H1 (cell line): ENCODE measurements at regions not wholly inside any gene's neighbourhood (a gene's known extent, or its start where the extent isn't known, plus 50 kb on each side); places are given as distances from the start of the nearest gene placed in this dataset.

Experiments
- CTCF ChIA-PET: fragments of 300-600 bp; sonication (Branson Sonifier 250); formaldehyde crosslinking; loops from one replicate; lab custom pipeline; 2021; ENCODE audit not compliant: partially characterized antibody; lab: Charles Lee
- POLR2A ChIA-PET: fragments of 300-600 bp; sonication (Branson Sonifier 250); formaldehyde crosslinking; loops from one replicate; lab custom pipeline; 2021; ENCODE audit warnings: inconsistent platforms; ENCODE audit not compliant: partially characterized antibody; lab: Charles Lee
- DNase-seq, 2 experiments: peaks; one replicate each; pipeline versions ENCODE4 v3.0.0 to v3.0.0-alpha.2; 2010 to 2022; ENCODE audit warnings: low spot score in 2 of 2, low read depth in 1 of 2, mixed read lengths in 1 of 2
- FAIRE-seq: peaks from 2 replicates; lab custom pipeline; 2011; peaks lifted over from hg19 to GRCh38; lab: Jason Lieb, UNC
- H2AFZ ChIP-seq: 2 replicates; pipeline ENCODE4 v1.8.1; 2012; ENCODE audit warnings: low read length, inconsistent platforms
- H2AK5ac ChIP-seq: 2 replicates; pipeline ENCODE4 v1.6.1; 2013; ENCODE audit warnings: low read depth, low read length
- H2BK120ac ChIP-seq: replicated peaks from 2 replicates; pipeline ENCODE3; 2013; ENCODE audit warnings: low read depth, low read length, inconsistent platforms
- H2BK12ac ChIP-seq: 2 replicates; pipeline ENCODE4 v1.6.1; 2013; ENCODE audit warnings: low read depth, low read length
- H2BK15ac ChIP-seq: 2 replicates; pipeline ENCODE4 v1.6.1; 2013; ENCODE audit warnings: low read length
- H2BK20ac ChIP-seq: 2 replicates; pipeline ENCODE4 v1.6.1; 2013; ENCODE audit warnings: low read length
- H2BK5ac ChIP-seq: 2 replicates; pipeline ENCODE4 v1.6.1; 2013; ENCODE audit warnings: low read depth, low read length
- H3K14ac ChIP-seq: 2 replicates; pipeline ENCODE4 v1.6.1; 2013; ENCODE audit warnings: inconsistent platforms; ENCODE audit not compliant: insufficient read length
- H3K18ac ChIP-seq: 2 replicates; pipeline ENCODE4 v1.6.1; 2013; ENCODE audit warnings: low read length; ENCODE audit errors: extremely low read depth
- H3K23ac ChIP-seq: 2 replicates; pipeline ENCODE4 v1.6.1; 2013; ENCODE audit warnings: inconsistent platforms; ENCODE audit not compliant: insufficient read length
- H3K23me2 ChIP-seq: 2 replicates; pipeline ENCODE4 v1.6.1; 2013; ENCODE audit warnings: low read depth, low read length
- H3K27ac ChIP-seq: 2 replicates; pipeline ENCODE4 v1.6.1; 2011; ENCODE audit warnings: low read depth, low read length, inconsistent platforms
- H3K27me3 ChIP-seq, 4 experiments: replicated peaks in 1 of 4; 1 replicate in 1 of 4; 2 replicates in 3 of 4; pipeline versions ENCODE4 v1.6.1 to v1.8.1; 2011 to 2013; ENCODE audit warnings: low read length in 3 of 4, mild to moderate bottlenecking in 3 of 4, inconsistent platforms in 2 of 4, mixed read lengths in 2 of 4, moderate library complexity in 1 of 4; ENCODE audit not compliant: control insufficient read depth in 3 of 4, insufficient read depth in 3 of 4; ENCODE audit errors: extremely low read depth in 1 of 4
- H3K36me3 ChIP-seq, 4 experiments: 2 replicates each; pipeline versions ENCODE4 v1.6.1 to v1.8.1; 2011 to 2013; ENCODE audit warnings: mild to moderate bottlenecking in 4 of 4, low read length in 3 of 4, moderate library complexity in 2 of 4, control low read depth in 1 of 4, inconsistent platforms in 1 of 4; ENCODE audit not compliant: insufficient read depth in 4 of 4, control insufficient read depth in 2 of 4
- H3K4ac ChIP-seq: replicated peaks from 2 replicates; pipeline ENCODE3; 2013; ENCODE audit warnings: low read length, low read depth, mixed read lengths, inconsistent platforms; ENCODE audit not compliant: insufficient read length
- H3K4me1 ChIP-seq, 4 experiments: replicated peaks in 1 of 4; 1 replicate in 1 of 4; 2 replicates in 3 of 4; pipeline versions ENCODE4 v1.6.1 to v1.8.1; 2011 to 2013; ENCODE audit warnings: low read length in 3 of 4, inconsistent platforms in 2 of 4, mixed read lengths in 1 of 4; ENCODE audit not compliant: insufficient read depth in 4 of 4, control insufficient read depth in 3 of 4
- H3K4me2 ChIP-seq, 2 experiments: 2 replicates each; pipeline versions ENCODE4 v1.6.1 to v1.8.1; 2011 to 2013; ENCODE audit warnings: low read depth in 2 of 2, low read length in 2 of 2, control low read depth in 1 of 2, inconsistent platforms in 1 of 2, mild to moderate bottlenecking in 1 of 2; ENCODE audit not compliant: insufficient read depth in 1 of 2
- H3K4me3 ChIP-seq, 4 experiments: fragments of 200-600, 300-600 bp in 1 of 4; sonication (generic), shearing (Covaris generic), sonication (Bioruptor Twin) in 1 of 4; 2 replicates each; pipeline versions ENCODE4 v1.5.1 to v1.8.1; 2011 to 2016; ENCODE audit warnings: low read length in 4 of 4, low read depth in 3 of 4, control low read depth in 2 of 4, inconsistent platforms in 2 of 4, mild to moderate bottlenecking in 2 of 4, mixed read lengths in 1 of 4, moderate library complexity in 1 of 4; ENCODE audit not compliant: insufficient read depth in 2 of 4; ENCODE audit errors: extremely low read depth in 1 of 4
- H3K56ac ChIP-seq: replicated peaks from 2 replicates; pipeline ENCODE3; 2013; ENCODE audit warnings: low read depth, mild to moderate bottlenecking, mixed read lengths, low read length, inconsistent platforms; ENCODE audit not compliant: insufficient read length
- H3K79me1 ChIP-seq: 2 replicates; pipeline ENCODE4 v1.6.1; 2013; ENCODE audit warnings: low read depth, low read length, control low read depth
- H3K79me2 ChIP-seq, 2 experiments: 2 replicates each; pipeline versions ENCODE4 v1.6.1 to v1.8.1; 2012 to 2013; ENCODE audit warnings: low read length in 2 of 2, mild to moderate bottlenecking in 2 of 2, inconsistent platforms in 1 of 2; ENCODE audit not compliant: insufficient read depth in 2 of 2, control insufficient read depth in 1 of 2
- H3K9ac ChIP-seq, 4 experiments: replicated peaks in 1 of 4; 1 replicate in 1 of 4; 2 replicates in 3 of 4; pipeline versions ENCODE4 v1.6.1 to v1.8.1; 2011 to 2013; ENCODE audit warnings: low read depth in 3 of 4, low read length in 3 of 4, control low read depth in 2 of 4, mild to moderate bottlenecking in 2 of 4, moderate library complexity in 2 of 4, inconsistent platforms in 1 of 4; ENCODE audit errors: extremely low read depth in 1 of 4
- H3K9me3 ChIP-seq, 2 experiments: 2 replicates each; pipeline versions ENCODE4 v1.6.1 to v1.8.1; 2012 to 2013; ENCODE audit warnings: mild to moderate bottlenecking in 2 of 2, moderate library complexity in 2 of 2, control low read depth in 1 of 2, inconsistent platforms in 1 of 2, low read depth in 1 of 2, low read length in 1 of 2, mixed read lengths in 1 of 2; ENCODE audit not compliant: insufficient read depth in 2 of 2
- H4K20me1 ChIP-seq, 2 experiments: replicated peaks in 1 of 2; 2 replicates each; pipeline versions ENCODE3 to v1.8.1; 2011 to 2013; ENCODE audit warnings: inconsistent platforms in 2 of 2, low read length in 2 of 2, mild to moderate bottlenecking in 1 of 2; ENCODE audit not compliant: insufficient read depth in 2 of 2, control insufficient read depth in 1 of 2
- H4K5ac ChIP-seq: 2 replicates; pipeline ENCODE4 v1.6.1; 2013; ENCODE audit warnings: low read length, low read depth, mixed read lengths, inconsistent platforms; ENCODE audit not compliant: insufficient read length
- H4K8ac ChIP-seq: 2 replicates; pipeline ENCODE4 v1.8.0; 2013; ENCODE audit warnings: mild to moderate bottlenecking, moderate library complexity, low read length, inconsistent platforms; ENCODE audit not compliant: insufficient read depth; ENCODE audit errors: extremely low read depth
- H4K91ac ChIP-seq: replicated peaks from 2 replicates; pipeline ENCODE3; 2013; ENCODE audit warnings: low read length, mixed read lengths, inconsistent platforms; ENCODE audit not compliant: insufficient read length
- ATF2 ChIP-seq: IDR thresholded peaks from 2 replicates; pipeline ENCODE4 v1.6.1; 2012; ENCODE audit warnings: low read length, inconsistent platforms
- BCL11A ChIP-seq, 2 experiments: IDR thresholded peaks; one replicate each; pipeline ENCODE4 v1.6.1; 2011; ENCODE audit warnings: low read depth in 2 of 2, low read length in 2 of 2, mild to moderate bottlenecking in 2 of 2
- CBX5 ChIP-seq: fragments of 300-800, 300-1000 bp; sonication (generic); IDR thresholded peaks from 2 replicates; pipeline ENCODE4 v1.7.1; 2016; ENCODE audit warnings: antibody characterized with exemption, low read length, low read depth
- CEBPB ChIP-seq: IDR thresholded peaks from 2 replicates; pipeline ENCODE4 v1.6.1; 2012; ENCODE audit warnings: low read depth, low read length
- CREB1 ChIP-seq: IDR thresholded peaks from 2 replicates; pipeline ENCODE4 v1.6.1; 2012; ENCODE audit warnings: inconsistent platforms
- EZH2 ChIP-seq: fragments of 200-600 bp; sonication (generic); IDR thresholded peaks from 2 replicates; pipeline ENCODE4 v1.7.1; 2012; ENCODE audit warnings: low read depth, mild to moderate bottlenecking, moderate library complexity, low read length, inconsistent platforms; ENCODE audit not compliant: severe bottlenecking
- GTF2F1 ChIP-seq: IDR thresholded peaks from 2 replicates; pipeline ENCODE4 v1.6.1; 2012; ENCODE audit warnings: low read depth, low read length, improper control_type of control experiment, borderline replicate concordance
- KDM5A ChIP-seq: fragments of 200-600 bp; IDR thresholded peaks from 2 replicates; pipeline ENCODE4 v1.7.1; 2012; ENCODE audit warnings: mild to moderate bottlenecking, low read length, inconsistent platforms, mixed read lengths
- POLR2A ChIP-seq, 2 experiments: IDR thresholded peaks; 1 replicate in 1 of 2; 2 replicates in 1 of 2; pipeline ENCODE4 v1.6.1; 2011; ENCODE audit warnings: low read depth in 2 of 2, low read length in 2 of 2, mild to moderate bottlenecking in 2 of 2; ENCODE audit errors: control extremely low read depth in 1 of 2
- SAP30 ChIP-seq: fragments of 300-600 bp; sonication (generic); IDR thresholded peaks from 2 replicates; pipeline ENCODE4 v1.7.1; 2012; ENCODE audit warnings: low read length, moderate library complexity, mild to moderate bottlenecking, inconsistent platforms; ENCODE audit not compliant: insufficient read depth, insufficient replicate concordance
- SP2 ChIP-seq: IDR thresholded peaks from 2 replicates; pipeline ENCODE4 v1.6.1; 2012; ENCODE audit warnings: mild to moderate bottlenecking, low read length, inconsistent platforms
- WGBS, 2 experiments: shearing (Covaris generic) in 1 of 2; methylation state at CpG; one replicate each; pipeline versions ENCODE4 v1.1.6 to v1.1.7; 2013 to 2015; ENCODE audit warnings: low lambda C conversion rate in 2 of 2, mixed read lengths in 2 of 2, inconsistent platforms in 1 of 2, low coverage in 1 of 2, missing lambda C conversion rate in 1 of 2; ENCODE audit not compliant: insufficient replicate concordance in 2 of 2, insufficient coverage in 1 of 2, insufficient read length in 1 of 2; ENCODE audit errors: extremely low coverage in 1 of 2, missing lambda C conversion rate in 1 of 2; 5-methylcytosine and 5-hydroxymethylcytosine counted together

GRCh38 chr2:220246386-220246785, 619.0 kb downstream of the SLC4A3 start:
- Histone ChIP-seq H2AFZ (no peak overlapping the region), H3K4me2 (no peak overlapping the region), H3K4ac (no peak overlapping the region), H3K14ac (no peak overlapping the region), H3K79me1 (no peaks in the 10 kb centered on the region), H3K36me3 (no peaks in the 10 kb centered on the region), H3K27ac (no peak overlapping the region), H3K23me2 (no peaks in the 10 kb centered on the region; the same call in 1 of the 2 replicates), H3K9me3 (no peaks in the 10 kb centered on the region), H4K91ac (no peak overlapping the region), H4K5ac (no peak overlapping the region), H2BK5ac (no peak overlapping the region), H3K9ac (no peak overlapping the region), H3K79me2 (no peaks in the 10 kb centered on the region), H3K27me3 (no peaks in the 10 kb centered on the region), H2BK12ac (no peak overlapping the region), H3K4me1 (no peaks in the 10 kb centered on the region), H4K20me1 (no peaks in the 10 kb centered on the region), H3K4me3 (no peak overlapping the region), H2BK20ac (no peak overlapping the region), H4K8ac (no peak overlapping the region), H3K56ac (no peak overlapping the region), H2BK120ac (no peak overlapping the region), H2BK15ac (no peak overlapping the region), H3K23ac (no peak overlapping the region), H3K18ac (no peak overlapping the region), H2AK5ac (no peak overlapping the region)
- FAIRE-seq (no peak), DNase-seq (no peak)
- 100% methylated on average over 1 of the region's 1 CpG; no CpG with 5 or more reads in 1 of the 2 experiments for WGBS, 2 experiments
- POLR2A ChIA-PET, result no interaction called here
- CTCF ChIA-PET, result no interaction called here
- TF ChIP-seq POLR2A (IDR thresholded peaks at IDR 0.05; ENCODE audit: control extremely low read depth in 1 of 2, low read depth in 2 of 2, low read length in 2 of 2) (no peak), EZH2 (no peak), GTF2F1 (no peak), BCL11A (IDR thresholded peaks at IDR 0.05; ENCODE audit: low read depth in 2 of 2, low read length in 2 of 2) (no peak), ATF2 (no peak), CEBPB (no peak), CREB1 (no peak), SAP30 (no peak), CBX5 (no peak), SP2 (no peak), KDM5A (no peak)
